GM12873 (cell line): ENCODE measurements at regions not wholly inside any gene's neighbourhood (a gene's known extent, or its start where the extent isn't known, plus 50 kb on each side); places are given as distances from the start of the nearest gene placed in this dataset.

ENCODE experiments used
- CTCF ChIP-seq: IDR thresholded peaks from 2 replicates; pipeline ENCODE4 v1.5.1; 2012; ENCODE audit warnings: low read depth, mild to moderate bottlenecking, moderate library complexity, low read length, control low read depth; ENCODE audit not compliant: insufficient read depth; ENCODE audit errors: missing control alignments

GRCh38 chr4:42747971-42748370, 91.1 kb upstream of the ATP8A1 start:
- TF ChIP-seq CTCF = no peak

DNA sequence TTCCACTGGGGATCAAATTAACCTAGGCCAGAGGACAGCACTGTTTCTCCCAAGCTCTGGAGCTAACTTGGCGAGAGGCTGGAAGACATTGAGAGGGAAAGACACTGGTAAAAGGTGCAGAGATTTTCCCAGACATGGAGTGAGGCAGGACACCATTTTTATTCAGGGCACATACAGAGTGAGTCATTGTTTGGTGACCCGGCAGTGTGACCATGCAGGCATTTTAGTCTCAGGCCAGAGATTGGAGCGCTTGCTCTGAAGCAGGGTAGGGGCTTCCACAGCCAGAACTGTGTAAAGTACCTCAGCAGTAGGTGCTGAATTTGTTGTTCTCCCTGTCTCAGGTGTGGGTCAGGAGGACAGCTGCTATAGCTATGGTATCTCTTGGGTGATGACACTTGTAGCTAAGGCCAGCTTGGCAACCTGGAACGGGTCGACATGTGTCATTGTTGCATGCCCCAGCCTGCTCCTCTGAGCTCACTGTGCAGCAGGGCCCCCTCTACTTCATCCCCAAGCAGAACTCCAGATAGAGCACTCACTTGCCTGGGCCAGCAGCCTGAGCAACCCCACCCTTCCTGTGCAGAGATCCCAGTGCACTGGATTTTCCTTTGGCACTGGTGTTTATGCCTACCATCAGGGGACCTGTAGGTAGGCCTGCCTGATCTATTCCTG, 79.8 kb upstream of the ATP8A1 start:
- TF ChIP-seq CTCF = no peak

DNA sequence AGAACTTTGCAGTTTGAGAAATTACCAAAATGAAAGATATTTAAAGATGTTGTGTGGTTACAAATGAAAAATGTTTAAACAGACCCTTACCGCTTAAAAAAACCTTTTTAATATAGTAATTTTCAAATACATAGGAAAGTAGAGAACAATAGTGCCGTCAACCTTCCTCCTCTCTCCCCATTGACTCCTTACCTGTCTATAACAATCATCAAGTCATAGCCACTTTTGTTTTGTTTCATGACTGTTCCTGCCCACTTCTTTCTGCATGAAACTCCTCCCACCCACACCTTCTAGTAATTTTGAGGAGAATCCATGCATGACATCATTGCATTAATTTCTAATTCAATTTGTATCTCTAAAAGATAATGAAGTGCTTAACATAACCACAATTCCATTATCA, 76.5 kb upstream of the ATP8A1 start:
- TF ChIP-seq CTCF = no peak

GRCh38 chr4:42732776-42733175, 75.9 kb upstream of the ATP8A1 start:
- TF ChIP-seq CTCF = no peak

- TF ChIP-seq CTCF = no peak
These were observed 72.8 kb upstream of the ATP8A1 start for GRCh38 chr4:42729505-42730237.

DNA sequence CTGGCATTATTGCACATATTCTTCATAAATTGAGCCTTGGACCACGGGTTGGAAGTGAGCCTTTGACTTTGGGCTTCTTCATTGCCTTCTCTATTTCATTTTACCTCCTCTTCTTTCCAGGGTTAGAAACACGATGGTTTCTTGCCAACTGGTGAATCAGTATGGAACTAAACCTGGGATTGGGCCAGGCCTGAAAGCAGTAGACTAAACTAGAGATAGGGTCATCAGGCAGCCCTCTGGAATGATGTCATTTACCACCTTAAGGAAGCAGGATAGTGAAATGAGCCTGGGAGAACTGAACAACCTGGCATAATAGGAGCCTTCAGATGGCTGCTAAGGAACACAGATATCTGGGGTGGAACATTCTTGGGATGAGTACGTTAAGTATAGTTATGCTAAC, 67.5 kb upstream of the ATP8A1 start:
- TF ChIP-seq CTCF = no peak

DNA sequence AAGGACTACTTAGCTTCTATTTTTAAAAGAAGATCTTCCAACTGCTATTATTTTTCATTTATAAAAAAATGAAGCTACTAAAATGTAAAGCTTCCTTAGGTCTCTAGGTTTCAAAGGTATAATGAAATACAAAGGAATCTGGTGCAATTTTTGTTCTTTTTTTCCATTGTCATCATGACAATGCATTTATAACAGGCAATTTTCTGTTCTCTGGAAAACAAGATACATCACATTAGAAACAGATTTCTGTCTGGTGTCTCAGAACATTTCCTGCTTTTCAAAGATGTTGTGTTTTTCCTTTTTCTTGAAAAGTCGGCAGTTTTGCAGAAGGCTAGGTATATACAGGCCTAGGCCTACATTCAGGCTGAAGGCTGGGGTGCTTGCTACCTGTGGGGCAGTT, 63.6 kb upstream of the ATP8A1 start:
- no peak for TF ChIP-seq CTCF
